Calu3 (cell line): ENCODE measurements at regions not wholly inside any gene's neighbourhood (a gene's known extent, or its start where the extent isn't known, plus 50 kb on each side); places are given as distances from the start of the nearest gene placed in this dataset.

Experiments used
- BruUV-seq: library from RNA; stranded (reverse); fragments of 400-500 nt; replicated peaks from 2 replicates; lab custom pipeline; 2021; lab: Mats Ljungman, UMichigan
- CTCF ChIA-PET: fragments of 300-600 bp; sonication (Branson Sonifier 250); formaldehyde crosslinking; loops from one replicate; lab custom pipeline; 2022; ENCODE audit warnings: antibody characterized with exemption; lab: Charles Lee
- DNase-seq: peaks from one replicate; pipeline ENCODE4 v3.0.0; 2022
- H3K27ac Mint-ChIP-seq: one replicate; pipeline ENCODE4 v1.8.0; 2022; ENCODE audit warnings: mixed read lengths; ENCODE audit not compliant: unreplicated experiment
- H3K27me3 Mint-ChIP-seq: one replicate; pipeline ENCODE4 v1.8.0; 2022; ENCODE audit warnings: mixed read lengths; ENCODE audit not compliant: unreplicated experiment
- H3K36me3 Mint-ChIP-seq: one replicate; pipeline ENCODE4 v1.8.0; 2022; ENCODE audit warnings: mild to moderate bottlenecking, moderate library complexity, mixed read lengths; ENCODE audit not compliant: insufficient read depth, unreplicated experiment
- H3K4me1 Mint-ChIP-seq: one replicate; pipeline ENCODE4 v1.8.0; 2022; ENCODE audit warnings: mild to moderate bottlenecking, low read depth, mixed read lengths; ENCODE audit not compliant: unreplicated experiment
- H3K4me3 Mint-ChIP-seq: one replicate; pipeline ENCODE4 v1.8.0; 2022; ENCODE audit warnings: mild to moderate bottlenecking, low read depth, moderate library complexity, mixed read lengths; ENCODE audit not compliant: unreplicated experiment
- H3K9me3 Mint-ChIP-seq: one replicate; pipeline ENCODE4 v1.8.0; 2022; ENCODE audit warnings: low read depth, mixed read lengths; ENCODE audit not compliant: unreplicated experiment
- intact Hi-C: fragments of 100-400 bp; cut with micrococcal nuclease; formaldehyde crosslinking; loops from one replicate; pipeline ENCODE4 v1.10.0; 2022; ENCODE audit not compliant: unreplicated experiment
- TF ChIP-seq, protein P1 (sequence below): fragments of 200-600 bp; IDR thresholded peaks from one replicate; pipeline ENCODE4 v1.8.0; 2022; ENCODE audit warnings: antibody characterized with exemption; ENCODE audit not compliant: unreplicated experiment

DNA sequence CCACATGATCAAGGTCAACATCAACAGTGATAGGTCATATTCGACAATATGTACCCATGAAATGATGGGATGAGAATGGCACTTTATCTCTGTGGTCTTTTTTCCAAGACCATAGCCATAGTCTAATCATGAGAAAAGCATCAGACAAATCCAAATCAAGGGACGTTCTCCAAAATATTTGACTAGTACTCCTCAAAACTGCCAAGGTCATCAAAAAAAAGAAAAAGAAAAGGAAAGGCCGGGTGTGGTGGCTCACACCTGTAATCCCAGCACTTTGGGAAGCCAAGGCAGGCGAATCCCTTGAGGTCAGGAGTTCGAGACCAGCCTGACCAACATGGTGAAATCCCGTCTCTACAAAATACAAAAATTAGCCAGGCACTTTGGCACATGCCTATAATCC lies 318.3 kb downstream of the TAFA4 start:
- Mint-ChIP-seq H3K4me1 (no peaks in the 10 kb centered on the region), H3K9me3 (peaks cover 10% of the 10 kb centered on the region), H3K27me3 (no peaks in the 10 kb centered on the region), H3K27ac (no peak overlapping the region), H3K4me3 (no peak overlapping the region), H3K36me3 (no peaks in the 10 kb centered on the region)
- BruUV-seq: no TSS peak
- CTCF ChIA-PET: no interaction called here
- TF ChIP-seq, protein P1, sequence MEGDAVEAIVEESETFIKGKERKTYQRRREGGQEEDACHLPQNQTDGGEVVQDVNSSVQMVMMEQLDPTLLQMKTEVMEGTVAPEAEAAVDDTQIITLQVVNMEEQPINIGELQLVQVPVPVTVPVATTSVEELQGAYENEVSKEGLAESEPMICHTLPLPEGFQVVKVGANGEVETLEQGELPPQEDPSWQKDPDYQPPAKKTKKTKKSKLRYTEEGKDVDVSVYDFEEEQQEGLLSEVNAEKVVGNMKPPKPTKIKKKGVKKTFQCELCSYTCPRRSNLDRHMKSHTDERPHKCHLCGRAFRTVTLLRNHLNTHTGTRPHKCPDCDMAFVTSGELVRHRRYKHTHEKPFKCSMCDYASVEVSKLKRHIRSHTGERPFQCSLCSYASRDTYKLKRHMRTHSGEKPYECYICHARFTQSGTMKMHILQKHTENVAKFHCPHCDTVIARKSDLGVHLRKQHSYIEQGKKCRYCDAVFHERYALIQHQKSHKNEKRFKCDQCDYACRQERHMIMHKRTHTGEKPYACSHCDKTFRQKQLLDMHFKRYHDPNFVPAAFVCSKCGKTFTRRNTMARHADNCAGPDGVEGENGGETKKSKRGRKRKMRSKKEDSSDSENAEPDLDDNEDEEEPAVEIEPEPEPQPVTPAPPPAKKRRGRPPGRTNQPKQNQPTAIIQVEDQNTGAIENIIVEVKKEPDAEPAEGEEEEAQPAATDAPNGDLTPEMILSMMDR: no peak
- no peak for DNase-seq
- intact Hi-C loops: no loop called here

DNA sequence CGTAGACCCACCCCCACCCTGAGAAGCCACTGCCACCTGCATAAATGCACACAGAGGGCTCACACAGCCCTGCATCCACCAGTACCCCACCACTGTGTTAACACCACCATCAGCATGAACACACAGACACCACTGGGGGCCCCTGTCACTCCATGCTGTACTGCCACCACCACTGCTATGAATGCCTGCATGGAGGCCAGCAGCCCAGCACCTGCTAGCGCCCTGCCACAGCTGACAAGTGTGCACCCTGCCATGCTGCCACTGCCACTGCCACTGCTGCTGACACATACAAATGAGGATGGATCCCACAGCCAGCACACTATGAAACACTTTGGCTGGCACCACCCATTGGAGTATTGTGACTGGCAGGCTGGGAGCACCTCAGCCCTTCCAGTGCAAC lies 361.0 kb downstream of the TAFA4 start:
- Mint-ChIP-seq H3K27me3 (no peaks in the 10 kb centered on the region), H3K27ac (no peak overlapping the region), H3K4me3 (no peak overlapping the region), H3K36me3 (no peaks in the 10 kb centered on the region), H3K9me3 (peaks cover 15% of the 10 kb centered on the region), H3K4me1 (no peaks in the 10 kb centered on the region)
- CTCF ChIA-PET: no interaction called here
- TF ChIP-seq, protein P1: no peak
- no peak for DNase-seq
- intact Hi-C loops: no loop called here
- BruUV-seq: no TSS peak

DNA sequence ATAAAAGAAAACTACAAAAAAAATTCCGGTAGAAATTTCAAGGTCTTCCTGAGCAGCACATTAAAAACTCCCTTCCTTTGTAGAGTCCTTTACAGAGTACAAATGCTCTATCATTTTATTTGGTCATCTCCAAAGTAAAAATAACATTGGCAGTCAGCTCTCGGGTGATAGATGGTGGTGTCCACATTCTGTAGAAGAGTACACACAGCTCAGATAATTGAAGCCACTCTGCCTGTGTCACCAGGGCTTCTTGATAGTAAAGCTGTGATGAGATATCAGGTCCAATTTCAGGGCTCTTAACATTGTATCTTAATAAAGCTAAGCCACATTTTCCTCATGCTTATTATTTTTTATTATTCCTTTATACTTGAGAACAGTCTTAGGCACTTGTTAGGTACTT lies 371.6 kb downstream of the TAFA4 start:
- TF ChIP-seq, protein P1: no peak
- intact Hi-C loops: no loop called here
- H3K4me1 Mint-ChIP-seq: no peaks in the 10 kb centered on the region
- peaks cover 7% of the 10 kb centered on the region for H3K9me3 Mint-ChIP-seq
- no peaks in the 10 kb centered on the region for H3K36me3 Mint-ChIP-seq
- H3K27me3 Mint-ChIP-seq: no peaks in the 10 kb centered on the region
- no peak overlapping the region for H3K27ac Mint-ChIP-seq
- BruUV-seq: no TSS peak
- H3K4me3 Mint-ChIP-seq: no peak overlapping the region
- CTCF ChIA-PET: no interaction called here
- no peak for DNase-seq

DNA sequence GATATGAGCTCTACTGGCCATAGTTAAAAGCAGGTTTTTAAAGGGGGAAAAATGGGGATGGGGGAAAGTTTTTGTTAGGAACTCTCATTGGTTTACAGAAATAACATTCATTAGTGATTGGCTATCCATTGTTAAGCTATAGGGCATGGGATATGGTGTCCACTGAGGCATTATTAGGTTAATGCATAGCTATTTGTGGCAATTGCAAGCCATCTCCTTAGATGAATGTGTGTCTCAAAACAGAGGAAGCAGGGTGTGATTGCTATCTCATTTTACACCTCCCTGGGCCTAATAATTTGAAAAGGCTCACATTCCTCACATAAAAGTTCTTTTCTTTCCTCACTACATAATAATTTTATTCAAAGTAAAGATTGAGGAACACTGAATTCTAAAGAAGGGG lies 396.6 kb downstream of the TAFA4 start:
- no TSS peak for BruUV-seq
- intact Hi-C loops: no loop called here
- Mint-ChIP-seq H3K36me3 (no peaks in the 10 kb centered on the region), H3K4me3 (no peak overlapping the region), H3K9me3 (peaks cover 13% of the 10 kb centered on the region), H3K27me3 (no peaks in the 10 kb centered on the region), H3K27ac (no peak overlapping the region), H3K4me1 (no peaks in the 10 kb centered on the region)
- CTCF ChIA-PET: no interaction called here
- DNase-seq: no peak
- TF ChIP-seq, protein P1: no peak
